Mucosa of rectum (tissue), 2 donors: ENCODE measurements at regions not wholly inside any gene's neighbourhood (a gene's known extent, or its start where the extent isn't known, plus 50 kb on each side); places are given as distances from the start of the nearest gene placed in this dataset.

Source experiments
- H3K27ac ChIP-seq, 2 donors: one replicate each; pipeline ENCODE4 v1.7.0; 2013; ENCODE audit warnings: inconsistent platforms in 2 of 2, low read depth in 2 of 2, low read length in 2 of 2
- H3K27me3 ChIP-seq, 2 donors: one replicate each; pipeline ENCODE4 v1.7.0; 2013; ENCODE audit warnings: low read length in 2 of 2; ENCODE audit not compliant: control insufficient read depth in 2 of 2, insufficient read depth in 2 of 2
- H3K36me3 ChIP-seq, 2 donors: one replicate each; pipeline ENCODE4 v1.7.0; 2013; ENCODE audit warnings: low read length in 2 of 2; ENCODE audit not compliant: control insufficient read depth in 2 of 2, insufficient read depth in 2 of 2
- H3K4me1 ChIP-seq, 2 donors: one replicate each; pipeline ENCODE4 v1.7.0; 2013; ENCODE audit warnings: low read length in 2 of 2, mild to moderate bottlenecking in 1 of 2; ENCODE audit not compliant: control insufficient read depth in 2 of 2, insufficient read depth in 2 of 2
- H3K4me3 ChIP-seq, 2 donors: one replicate each; pipeline ENCODE4 v1.7.0; 2013; ENCODE audit warnings: low read length in 2 of 2
- H3K9ac ChIP-seq, 2 donors: one replicate each; pipeline ENCODE4 v1.7.0; 2013; ENCODE audit warnings: low read length in 2 of 2, low read depth in 1 of 2, mild to moderate bottlenecking in 1 of 2
- H3K9me3 ChIP-seq, 2 donors: one replicate each; pipeline ENCODE4 v1.7.0; 2013; ENCODE audit warnings: low read length in 2 of 2; ENCODE audit not compliant: control insufficient read depth in 2 of 2
- donor health status: healthy.
- donor health status: Normal muscosa, but diverticular disease.

DNA sequence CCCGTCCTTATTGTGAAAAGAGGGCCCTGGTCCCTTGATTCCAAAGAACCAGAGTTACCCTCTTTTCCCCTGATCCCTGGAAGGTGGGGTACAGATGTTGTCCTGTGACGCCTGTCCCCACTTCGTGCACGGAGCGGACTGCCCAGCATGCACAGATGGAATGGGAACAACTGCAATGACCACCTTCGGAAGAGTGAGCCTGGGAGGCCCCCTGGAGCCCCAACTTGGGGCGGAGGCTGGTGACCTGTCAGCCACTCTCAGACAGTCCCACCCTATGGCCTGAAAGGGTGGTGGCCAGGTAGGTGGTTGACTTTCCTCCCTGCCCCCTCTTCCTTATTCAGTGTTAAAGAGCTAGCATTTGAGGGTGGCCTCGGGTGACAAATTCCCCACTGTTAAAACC, 196.6 kb upstream of the GALNT17 start:
- Histone ChIP-seq H3K36me3 (no peaks in the 10 kb centered on the region), H3K9ac (no peak overlapping the region), H3K27ac (no peak overlapping the region), H3K9me3 (peaks cover 0 to 2% of the 10 kb centered on the region in 2 donors), H3K4me3 (no peak overlapping the region), H3K4me1 (no peaks in the 10 kb centered on the region), H3K27me3 (no peaks in the 10 kb centered on the region)

DNA sequence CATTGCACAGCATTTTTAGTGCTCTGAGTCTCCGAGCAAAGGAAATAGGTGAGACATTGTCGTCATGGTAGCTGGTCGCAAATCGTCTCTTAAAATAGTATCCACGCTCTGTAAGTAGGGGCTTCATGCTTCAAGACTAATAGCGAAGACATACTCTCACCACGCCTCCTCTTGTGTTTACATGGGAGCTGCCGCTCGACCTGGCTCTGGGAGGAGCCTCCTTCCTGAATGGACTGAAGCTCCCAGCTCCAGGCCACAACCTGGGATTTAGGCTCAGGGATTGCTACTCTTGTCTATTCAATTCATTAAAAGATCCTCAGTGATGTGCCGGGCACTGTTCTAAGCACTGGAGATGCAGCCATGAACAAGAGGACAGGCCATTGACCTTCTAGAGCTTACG, 196.1 kb upstream of the GALNT17 start:
- Histone ChIP-seq H3K9me3 (peaks cover 0 to 2% of the 10 kb centered on the region in 2 donors), H3K36me3 (no peaks in the 10 kb centered on the region), H3K4me1 (no peaks in the 10 kb centered on the region), H3K4me3 (no peak overlapping the region), H3K27me3 (no peaks in the 10 kb centered on the region), H3K9ac (no peak overlapping the region), H3K27ac (no peak overlapping the region)

DNA sequence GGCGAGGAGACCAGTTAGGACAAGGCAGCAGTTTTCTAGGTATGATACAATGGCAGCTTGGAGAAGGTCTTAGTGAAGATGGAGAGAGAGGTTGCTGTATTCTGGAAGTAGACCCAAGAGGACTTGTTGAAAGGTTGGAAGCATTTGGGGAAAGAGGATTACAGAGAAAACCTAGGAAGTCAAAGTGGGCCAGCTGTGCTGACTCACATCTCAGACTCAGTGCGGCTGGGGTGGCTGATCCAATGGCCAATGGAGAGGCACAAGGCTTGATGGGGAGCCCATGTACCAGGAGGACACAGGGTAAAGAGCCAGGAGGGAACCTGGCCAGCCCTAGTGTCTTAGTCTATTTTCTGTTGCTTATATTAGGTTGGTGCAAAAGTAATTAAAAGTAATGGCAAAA, 194.5 kb upstream of the GALNT17 start:
- no peaks in the 10 kb centered on the region for H3K36me3 ChIP-seq
- H3K27me3 ChIP-seq: no peaks in the 10 kb centered on the region
- no peak overlapping the region for H3K27ac ChIP-seq
- peaks cover 0 to 2% of the 10 kb centered on the region in 2 donors for H3K9me3 ChIP-seq
- no peaks in the 10 kb centered on the region for H3K4me1 ChIP-seq
- H3K9ac ChIP-seq: no peak overlapping the region
- no peak overlapping the region for H3K4me3 ChIP-seq

DNA sequence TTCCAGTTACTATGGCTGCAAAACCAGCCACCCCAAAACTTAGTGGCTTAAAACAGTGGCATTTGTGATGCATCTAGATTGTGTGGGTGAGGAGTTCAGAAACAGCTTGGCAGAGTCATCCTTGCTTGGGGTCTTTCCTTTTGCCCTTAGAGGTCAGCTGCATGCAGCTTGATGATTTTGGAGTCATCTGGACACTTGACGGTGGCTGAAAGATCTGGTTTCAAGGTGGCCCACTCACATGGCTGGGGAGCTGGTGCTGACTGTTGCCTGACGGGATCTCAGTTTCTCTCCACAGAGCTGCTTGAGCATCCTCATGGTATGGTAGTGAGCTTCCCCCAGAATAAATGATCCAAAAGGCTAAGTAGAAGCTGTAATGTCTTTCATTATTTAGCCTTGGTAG, 191.3 kb upstream of the GALNT17 start:
- H3K27me3 ChIP-seq: no peaks in the 10 kb centered on the region

DNA sequence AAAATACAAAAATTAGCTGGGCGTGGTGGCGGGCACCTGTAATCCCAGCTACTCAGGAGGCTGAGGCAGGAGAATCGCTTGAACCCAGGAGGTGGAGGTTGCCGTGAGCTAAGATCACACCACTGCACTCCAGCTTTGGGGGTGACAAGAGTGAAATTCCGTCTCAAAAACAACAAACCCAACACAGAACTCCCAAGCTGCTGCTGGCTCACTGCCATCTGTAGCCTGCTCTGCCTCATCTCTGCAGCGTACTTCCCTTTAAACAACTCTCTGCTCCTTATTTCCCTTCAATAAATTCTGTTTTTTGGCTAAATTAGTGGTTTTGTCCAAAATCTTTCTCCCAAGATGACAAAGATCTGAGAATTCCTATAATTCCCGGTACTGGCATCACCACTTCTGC, 189.2 kb upstream of the GALNT17 start:
- H3K9ac ChIP-seq: no peak overlapping the region
- H3K4me3 ChIP-seq: no peak overlapping the region
- no peak overlapping the region for H3K27ac ChIP-seq
- H3K4me1 ChIP-seq: no peaks in the 10 kb centered on the region
- H3K36me3 ChIP-seq: no peaks in the 10 kb centered on the region
- H3K9me3 ChIP-seq: no peaks in the 10 kb centered on the region
- no peaks in the 10 kb centered on the region for H3K27me3 ChIP-seq

More for the DNA sequence above, 191.3 kb upstream of the GALNT17 start:
- Histone ChIP-seq H3K4me3 (no peak overlapping the region), H3K9me3 (no peaks in the 10 kb centered on the region), H3K36me3 (no peaks in the 10 kb centered on the region), H3K27ac (no peak overlapping the region), H3K4me1 (no peaks in the 10 kb centered on the region), H3K9ac (no peak overlapping the region)

DNA sequence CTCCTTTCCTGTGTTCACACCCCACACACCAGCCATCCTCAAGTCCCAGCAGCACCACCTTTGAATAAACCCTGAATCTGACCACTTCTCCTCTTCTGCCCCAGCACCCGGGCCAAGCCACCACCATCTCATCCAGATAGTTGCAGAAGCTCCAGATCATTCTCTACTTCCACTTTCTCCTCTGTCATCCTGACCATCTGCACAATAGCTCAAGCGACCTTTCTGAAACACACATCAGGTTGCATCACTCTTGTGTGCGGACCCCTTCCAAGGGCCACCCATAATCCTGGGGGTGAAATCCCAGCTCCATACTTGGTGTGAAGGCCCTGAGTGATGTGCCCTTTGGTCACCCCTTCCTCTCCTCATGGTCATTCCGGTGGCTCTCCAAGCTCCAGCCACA, 187.4 kb upstream of the GALNT17 start:
- Histone ChIP-seq H3K9me3 (no peaks in the 10 kb centered on the region), H3K36me3 (no peaks in the 10 kb centered on the region), H3K4me1 (no peaks in the 10 kb centered on the region), H3K27ac (no peak overlapping the region), H3K27me3 (no peaks in the 10 kb centered on the region), H3K9ac (no peak overlapping the region), H3K4me3 (no peak overlapping the region)

DNA sequence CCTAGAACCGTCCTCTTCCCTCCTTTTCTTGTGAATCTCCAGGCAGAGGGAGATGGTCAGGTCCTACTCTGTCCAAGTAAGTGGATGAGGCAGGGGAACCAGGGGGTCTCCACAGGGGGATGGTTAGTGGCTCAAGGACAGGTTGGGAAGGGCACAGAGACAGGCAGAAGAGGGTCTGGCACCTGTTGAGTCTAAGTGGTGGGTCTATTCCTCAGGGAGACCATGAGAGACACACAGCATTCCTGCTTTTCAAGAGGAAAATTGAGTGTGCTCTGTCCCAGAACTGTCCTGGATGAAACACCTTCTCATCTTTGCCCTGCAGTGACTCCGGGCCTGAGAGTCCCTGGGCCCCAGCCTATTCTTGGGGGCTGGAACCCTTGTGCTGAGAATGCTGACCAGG, 184.8 kb upstream of the GALNT17 start:
- H3K27ac ChIP-seq: no peak overlapping the region
- H3K4me1 ChIP-seq: no peaks in the 10 kb centered on the region
- H3K9ac ChIP-seq: no peak overlapping the region
- H3K36me3 ChIP-seq: no peaks in the 10 kb centered on the region
- H3K4me3 ChIP-seq: no peak overlapping the region
- no peaks in the 10 kb centered on the region for H3K27me3 ChIP-seq
- no peaks in the 10 kb centered on the region for H3K9me3 ChIP-seq

DNA sequence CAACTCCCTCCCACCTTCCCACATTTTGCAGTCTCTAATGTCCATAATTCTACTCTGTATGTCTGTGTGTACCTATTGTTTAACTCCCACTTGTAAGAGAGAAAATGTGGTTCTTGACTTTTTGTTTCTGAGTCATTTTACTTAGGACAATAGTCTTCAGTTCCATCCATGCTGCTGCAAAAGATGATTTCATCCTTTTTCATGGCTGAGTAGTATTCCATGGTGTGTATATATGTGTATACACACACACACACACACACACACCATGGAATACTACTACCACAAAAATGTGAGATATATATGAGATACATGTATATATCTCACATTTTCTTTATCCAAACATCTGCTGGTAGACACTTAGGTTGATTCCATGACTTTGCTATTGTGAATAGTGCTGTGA, 182.1 kb upstream of the GALNT17 start:
- H3K9ac ChIP-seq: no peak overlapping the region
- no peaks in the 10 kb centered on the region for H3K9me3 ChIP-seq
- no peaks in the 10 kb centered on the region for H3K36me3 ChIP-seq
- no peak overlapping the region for H3K27ac ChIP-seq
- H3K4me3 ChIP-seq: no peak overlapping the region
- no peaks in the 10 kb centered on the region for H3K4me1 ChIP-seq
- H3K27me3 ChIP-seq: no peaks in the 10 kb centered on the region

DNA sequence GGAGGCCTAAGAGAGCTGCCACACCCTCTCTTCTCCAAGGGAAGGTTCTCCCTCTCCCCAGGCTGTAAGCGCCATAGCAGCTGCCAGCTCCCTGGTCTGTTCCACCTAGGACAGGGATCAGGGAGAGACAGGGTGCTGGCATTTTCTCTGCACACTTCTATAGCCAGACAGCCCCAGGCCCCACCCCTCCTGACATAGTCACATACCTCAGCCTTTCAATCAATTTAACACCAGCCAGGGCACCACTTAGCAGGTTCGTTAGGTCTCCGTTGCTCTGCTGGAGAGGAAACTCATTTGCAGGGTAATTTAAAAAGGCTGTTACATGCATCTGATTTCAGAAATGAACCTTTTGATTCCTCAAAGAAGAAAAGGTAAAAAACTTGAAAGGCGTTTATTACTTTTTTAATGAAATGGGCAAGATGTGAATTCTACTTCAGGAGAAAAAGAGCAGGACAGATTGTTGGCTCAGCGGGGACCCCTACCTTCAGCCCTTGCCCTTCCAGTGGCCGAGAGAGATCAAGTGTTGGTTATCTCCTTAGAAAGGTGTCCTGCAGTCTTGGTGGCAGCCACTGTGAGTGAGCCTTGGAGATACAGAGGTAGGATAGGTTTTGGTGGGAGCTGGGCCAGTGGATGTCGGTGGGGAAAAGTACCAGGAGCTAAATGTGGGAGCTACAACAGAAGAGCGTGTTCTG, 180.5 kb upstream of the GALNT17 start:
- no peaks in the 10 kb centered on the region for H3K27me3 ChIP-seq
- H3K4me1 ChIP-seq: no peaks in the 10 kb centered on the region
- no peak overlapping the region for H3K4me3 ChIP-seq
- H3K36me3 ChIP-seq: no peaks in the 10 kb centered on the region
- H3K27ac ChIP-seq: no peak overlapping the region
- no peaks in the 10 kb centered on the region for H3K9me3 ChIP-seq
- no peak overlapping the region for H3K9ac ChIP-seq

DNA sequence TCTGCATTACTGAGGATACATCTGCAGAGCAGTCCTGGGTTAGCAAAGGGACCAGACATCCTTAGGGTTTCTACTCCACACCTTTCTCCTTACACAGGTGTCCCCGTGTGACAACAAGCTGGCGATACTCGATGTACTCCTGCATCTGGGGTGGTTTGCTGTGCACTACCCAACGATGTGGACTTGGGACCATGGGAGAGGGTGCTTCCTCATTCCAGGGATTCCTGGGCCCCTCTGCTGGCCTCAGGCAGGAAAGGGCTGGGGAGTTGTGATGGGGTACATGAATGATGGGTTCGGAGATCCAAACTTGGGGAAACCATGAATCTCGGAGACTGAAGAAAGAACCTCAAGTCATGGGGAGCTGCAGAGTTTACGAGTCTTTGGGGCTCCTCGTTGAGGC, 179.6 kb upstream of the GALNT17 start:
- H3K27me3 ChIP-seq: no peaks in the 10 kb centered on the region
- no peak overlapping the region for H3K9ac ChIP-seq
- no peak overlapping the region for H3K4me3 ChIP-seq
- H3K4me1 ChIP-seq: no peaks in the 10 kb centered on the region
- no peaks in the 10 kb centered on the region for H3K9me3 ChIP-seq
- H3K36me3 ChIP-seq: no peaks in the 10 kb centered on the region
- no peak overlapping the region for H3K27ac ChIP-seq

DNA sequence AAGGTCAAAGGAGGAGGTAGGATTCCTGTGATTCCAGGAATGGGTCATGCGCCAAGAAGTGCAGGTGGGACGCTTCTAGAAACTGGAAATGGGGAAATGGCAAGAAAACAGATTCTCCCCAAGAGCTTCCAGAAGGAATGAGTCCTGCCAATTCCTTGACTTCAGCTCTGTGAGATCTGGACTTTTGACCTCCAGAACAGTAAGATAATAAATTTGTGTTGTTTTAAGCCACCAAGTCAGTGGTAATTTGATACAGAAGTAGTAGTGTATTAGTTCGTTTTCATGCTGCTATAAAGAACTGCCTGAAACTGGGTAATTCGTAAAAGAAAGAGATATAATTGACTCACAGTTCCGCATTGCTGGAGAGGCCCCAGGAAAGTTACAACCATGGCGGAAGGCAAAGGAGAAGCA, 178.6 kb upstream of the GALNT17 start:
- no peaks in the 10 kb centered on the region for H3K4me1 ChIP-seq
- H3K27me3 ChIP-seq: no peaks in the 10 kb centered on the region
- no peaks in the 10 kb centered on the region for H3K9me3 ChIP-seq
- H3K36me3 ChIP-seq: no peaks in the 10 kb centered on the region
- no peak overlapping the region for H3K9ac ChIP-seq
- no peak overlapping the region for H3K27ac ChIP-seq
- no peak overlapping the region for H3K4me3 ChIP-seq
